Ovary (tissue), 3 donors: ENCODE measurements at regions not wholly inside any gene's neighbourhood (a gene's known extent, or its start where the extent isn't known, plus 50 kb on each side); places are given as distances from the start of the nearest gene placed in this dataset.

Experiments used
- POLR2A ChIP-seq: fragments of 450-650 bp; IDR thresholded peaks from one replicate; pipeline ENCODE4 v1.6.1; 2017; ENCODE audit warnings: antibody characterized with exemption, mild to moderate bottlenecking, moderate library complexity
- TF ChIP-seq, protein P1 (sequence below), 3 donors: fragments of 450-650 bp in 2 of 3; fragments of 200-600 bp in 1 of 3; IDR thresholded peaks; one replicate each; pipeline versions ENCODE4 v1.5.1 to v1.8.0; 2016 to 2022; ENCODE audit warnings: antibody characterized with exemption in 3 of 3, mild to moderate bottlenecking in 1 of 3
- donor health status: DM: no; HTN: no; CAD: no.

DNA sequence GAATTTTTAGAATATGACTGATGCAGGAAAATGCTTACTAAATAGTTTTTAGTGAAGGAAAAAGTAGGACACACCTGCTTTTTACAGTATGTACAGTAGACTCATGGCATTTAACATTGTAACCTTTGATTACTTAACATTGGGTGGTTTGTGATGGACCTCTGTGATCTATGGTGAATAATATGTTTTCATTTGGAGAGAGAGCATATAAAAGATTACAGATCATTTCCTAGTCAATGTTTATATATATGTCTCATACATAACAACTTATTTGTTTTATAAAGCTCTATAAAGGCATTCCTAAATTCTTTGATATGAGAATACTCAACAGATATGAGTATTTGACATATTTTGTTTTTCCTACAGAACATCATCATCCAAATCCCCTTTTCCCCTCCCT is 129.3 kb upstream of the PDE7B start:
- no peak for TF ChIP-seq POLR2A
- TF ChIP-seq, protein P1, sequence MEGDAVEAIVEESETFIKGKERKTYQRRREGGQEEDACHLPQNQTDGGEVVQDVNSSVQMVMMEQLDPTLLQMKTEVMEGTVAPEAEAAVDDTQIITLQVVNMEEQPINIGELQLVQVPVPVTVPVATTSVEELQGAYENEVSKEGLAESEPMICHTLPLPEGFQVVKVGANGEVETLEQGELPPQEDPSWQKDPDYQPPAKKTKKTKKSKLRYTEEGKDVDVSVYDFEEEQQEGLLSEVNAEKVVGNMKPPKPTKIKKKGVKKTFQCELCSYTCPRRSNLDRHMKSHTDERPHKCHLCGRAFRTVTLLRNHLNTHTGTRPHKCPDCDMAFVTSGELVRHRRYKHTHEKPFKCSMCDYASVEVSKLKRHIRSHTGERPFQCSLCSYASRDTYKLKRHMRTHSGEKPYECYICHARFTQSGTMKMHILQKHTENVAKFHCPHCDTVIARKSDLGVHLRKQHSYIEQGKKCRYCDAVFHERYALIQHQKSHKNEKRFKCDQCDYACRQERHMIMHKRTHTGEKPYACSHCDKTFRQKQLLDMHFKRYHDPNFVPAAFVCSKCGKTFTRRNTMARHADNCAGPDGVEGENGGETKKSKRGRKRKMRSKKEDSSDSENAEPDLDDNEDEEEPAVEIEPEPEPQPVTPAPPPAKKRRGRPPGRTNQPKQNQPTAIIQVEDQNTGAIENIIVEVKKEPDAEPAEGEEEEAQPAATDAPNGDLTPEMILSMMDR (IDR thresholded peaks at IDR 0.05): no peak
